WI38 (cell line): ENCODE measurements at regions not wholly inside any gene's neighbourhood (a gene's known extent, or its start where the extent isn't known, plus 50 kb on each side); places are given as distances from the start of the nearest gene placed in this dataset.

Source experiments
- H3K4me3 ChIP-seq: 2 replicates; pipeline ENCODE4 v1.5.1; 2011; ENCODE audit warnings: low read depth, mild to moderate bottlenecking, control low read depth, low read length
- CTCF ChIP-seq: IDR thresholded peaks from 2 replicates; pipeline ENCODE4 v1.5.1; 2012; ENCODE audit warnings: low read depth, mild to moderate bottlenecking, control low read depth, low read length

GRCh38 chr5:120365656-120366446, 98.2 kb upstream of the PRR16 start:
- TF ChIP-seq CTCF, result no peak
- no peak overlapping the region for H3K4me3 ChIP-seq

DNA sequence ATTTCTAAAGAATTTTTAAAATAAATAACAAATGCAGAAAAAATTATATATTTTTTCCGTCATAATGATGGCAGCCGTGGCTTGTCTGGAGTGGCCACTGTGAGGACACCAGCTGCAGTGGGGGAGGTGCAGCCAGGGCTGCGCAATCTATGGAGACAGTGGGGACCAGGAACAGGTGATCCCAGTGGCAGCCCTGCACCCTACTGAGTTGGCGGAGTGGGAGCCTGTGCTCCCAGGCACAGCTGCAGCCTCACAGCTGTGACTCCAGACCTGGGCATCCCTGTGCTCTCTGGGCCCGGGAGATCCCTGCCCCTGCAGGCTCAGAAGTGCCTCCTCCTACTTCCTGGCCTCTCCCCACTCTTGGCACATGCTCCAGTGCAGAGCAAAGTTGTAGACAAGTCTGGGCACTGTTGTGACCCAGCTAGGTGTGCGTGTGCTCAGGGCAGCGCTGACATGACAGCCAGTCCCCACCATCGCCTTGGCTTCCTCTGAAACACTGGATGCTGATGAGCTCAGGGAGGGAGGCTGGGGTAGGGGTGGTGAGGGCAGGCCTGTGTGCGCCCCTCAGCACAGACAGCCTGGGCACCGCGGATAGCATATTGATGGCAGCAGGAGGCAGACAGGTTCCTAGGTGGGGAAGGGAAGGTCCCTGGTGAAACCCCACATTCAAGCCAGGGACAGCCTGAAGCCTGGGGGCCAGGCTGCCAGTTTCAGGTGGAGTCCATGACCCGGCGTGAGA, 96.0 kb upstream of the PRR16 start:
- no peak overlapping the region for H3K4me3 ChIP-seq
- TF ChIP-seq CTCF, result no peak

- no peak overlapping the region for H3K4me3 ChIP-seq
- TF ChIP-seq CTCF, result no peak
Observed at GRCh38 chr5:120368923-120369715, 95.0 kb upstream of the PRR16 start.

- H3K4me3 ChIP-seq, result no peak overlapping the region
- TF ChIP-seq CTCF, result no peak
Observed at GRCh38 chr5:120372899-120373298, 91.2 kb upstream of the PRR16 start.

- H3K4me3 ChIP-seq, result no peak overlapping the region
- no peak for TF ChIP-seq CTCF
Observed at GRCh38 chr5:120375248-120375647, 88.9 kb upstream of the PRR16 start.

DNA sequence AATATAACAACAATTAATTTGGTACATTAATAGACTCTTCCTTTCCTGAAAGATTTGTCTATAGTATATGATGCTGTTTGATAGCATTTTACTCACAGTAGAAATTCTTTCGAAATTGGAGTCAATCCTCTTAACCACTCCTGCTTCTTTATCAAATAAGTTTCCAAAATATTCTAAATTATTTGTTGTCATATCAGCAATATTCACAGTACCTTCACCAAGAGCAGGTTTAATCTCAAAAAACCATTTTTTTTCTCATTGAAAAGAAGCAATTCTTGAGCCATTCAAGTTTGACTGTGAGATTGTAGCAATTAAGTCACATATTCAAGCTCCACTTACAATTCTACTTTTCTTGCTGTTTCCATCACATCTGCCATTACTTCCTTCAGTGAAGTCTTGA, 83.5 kb upstream of the PRR16 start:
- H3K4me3 ChIP-seq, result no peak overlapping the region
- TF ChIP-seq CTCF, result no peak
